Astrocyte (in vitro differentiated cells and primary cell): ENCODE measurements at regions not wholly inside any gene's neighbourhood (a gene's known extent, or its start where the extent isn't known, plus 50 kb on each side); places are given as distances from the start of the nearest gene placed in this dataset.

ENCODE experiments used
- EZH2 ChIP-seq: IDR thresholded peaks from 2 replicates; pipeline ENCODE4 v1.6.1; 2012; ENCODE audit warnings: mild to moderate bottlenecking, low read length, inconsistent platforms; ENCODE audit not compliant: insufficient read depth
- TF ChIP-seq, protein P1 (sequence below): IDR thresholded peaks from 2 replicates; pipeline ENCODE4 v1.5.1; 2011; ENCODE audit warnings: low read depth, mild to moderate bottlenecking, inconsistent platforms, low read length, moderate library complexity; ENCODE audit not compliant: insufficient read depth

DNA sequence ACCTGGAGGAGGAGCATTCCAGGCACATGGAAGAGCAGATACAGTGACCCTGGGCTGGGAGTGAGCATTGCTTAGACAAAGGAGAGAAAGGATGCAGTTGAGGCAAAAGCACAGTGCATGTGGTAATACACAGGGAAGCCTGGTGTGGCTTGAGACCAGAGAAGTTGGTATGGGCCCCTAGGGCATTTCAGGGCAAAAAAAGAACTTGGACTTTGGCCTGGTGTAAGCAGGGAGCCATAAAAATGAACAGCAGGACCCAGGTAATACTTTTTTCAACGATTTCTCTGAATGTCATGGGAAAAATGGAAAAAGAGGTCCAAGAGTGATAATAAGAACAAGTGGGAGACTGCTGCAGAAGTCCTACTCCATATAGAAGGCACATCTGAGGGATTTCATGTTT is 163.9 kb downstream of the ASCL4 start:
- TF ChIP-seq, protein P1, sequence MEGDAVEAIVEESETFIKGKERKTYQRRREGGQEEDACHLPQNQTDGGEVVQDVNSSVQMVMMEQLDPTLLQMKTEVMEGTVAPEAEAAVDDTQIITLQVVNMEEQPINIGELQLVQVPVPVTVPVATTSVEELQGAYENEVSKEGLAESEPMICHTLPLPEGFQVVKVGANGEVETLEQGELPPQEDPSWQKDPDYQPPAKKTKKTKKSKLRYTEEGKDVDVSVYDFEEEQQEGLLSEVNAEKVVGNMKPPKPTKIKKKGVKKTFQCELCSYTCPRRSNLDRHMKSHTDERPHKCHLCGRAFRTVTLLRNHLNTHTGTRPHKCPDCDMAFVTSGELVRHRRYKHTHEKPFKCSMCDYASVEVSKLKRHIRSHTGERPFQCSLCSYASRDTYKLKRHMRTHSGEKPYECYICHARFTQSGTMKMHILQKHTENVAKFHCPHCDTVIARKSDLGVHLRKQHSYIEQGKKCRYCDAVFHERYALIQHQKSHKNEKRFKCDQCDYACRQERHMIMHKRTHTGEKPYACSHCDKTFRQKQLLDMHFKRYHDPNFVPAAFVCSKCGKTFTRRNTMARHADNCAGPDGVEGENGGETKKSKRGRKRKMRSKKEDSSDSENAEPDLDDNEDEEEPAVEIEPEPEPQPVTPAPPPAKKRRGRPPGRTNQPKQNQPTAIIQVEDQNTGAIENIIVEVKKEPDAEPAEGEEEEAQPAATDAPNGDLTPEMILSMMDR = no peak
- no peak for TF ChIP-seq EZH2
